GM12865 (cell line): ENCODE measurements at regions not wholly inside any gene's neighbourhood (a gene's known extent, or its start where the extent isn't known, plus 50 kb on each side); places are given as distances from the start of the nearest gene placed in this dataset.

Experiments used
- DNase-seq: peaks from one replicate; pipeline ENCODE4 v3.0.0; 2010; ENCODE audit warnings: low read depth
- H3K4me3 ChIP-seq: 2 replicates; pipeline ENCODE4 v1.5.1; 2011; ENCODE audit warnings: mild to moderate bottlenecking, low read depth, low read length, control low read depth
- TF ChIP-seq, protein P1 (sequence below): IDR thresholded peaks from 2 replicates; pipeline ENCODE4 v1.5.1; 2011; ENCODE audit warnings: low read length, control low read depth, low read depth, inconsistent platforms; ENCODE audit not compliant: insufficient read depth; ENCODE audit errors: missing control alignments

DNA sequence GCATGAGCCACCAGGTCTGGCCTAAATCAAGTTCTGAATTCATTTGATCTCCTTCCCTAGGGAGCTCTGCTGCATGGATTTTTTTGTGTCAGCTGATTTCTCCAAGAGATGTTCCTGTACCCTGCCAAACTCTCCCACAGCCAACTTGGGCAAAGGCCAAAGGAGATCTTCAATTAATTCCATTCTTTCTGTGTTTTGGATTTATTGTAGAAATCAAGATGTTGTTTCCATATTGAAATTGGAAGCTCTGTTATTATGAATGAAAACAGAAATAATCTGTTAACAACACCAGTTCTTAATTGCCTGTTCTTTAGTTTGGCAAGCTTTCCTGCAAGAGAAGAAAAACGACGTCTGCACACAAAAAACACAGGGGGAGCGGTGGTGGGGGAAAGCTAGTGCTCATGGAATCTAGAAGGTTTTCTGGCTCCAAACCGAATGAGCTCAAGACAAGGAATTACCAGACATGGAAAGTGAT is 86.5 kb upstream of the ABCC4 start:
- H3K4me3 ChIP-seq = no peak overlapping the region
- TF ChIP-seq, protein P1, sequence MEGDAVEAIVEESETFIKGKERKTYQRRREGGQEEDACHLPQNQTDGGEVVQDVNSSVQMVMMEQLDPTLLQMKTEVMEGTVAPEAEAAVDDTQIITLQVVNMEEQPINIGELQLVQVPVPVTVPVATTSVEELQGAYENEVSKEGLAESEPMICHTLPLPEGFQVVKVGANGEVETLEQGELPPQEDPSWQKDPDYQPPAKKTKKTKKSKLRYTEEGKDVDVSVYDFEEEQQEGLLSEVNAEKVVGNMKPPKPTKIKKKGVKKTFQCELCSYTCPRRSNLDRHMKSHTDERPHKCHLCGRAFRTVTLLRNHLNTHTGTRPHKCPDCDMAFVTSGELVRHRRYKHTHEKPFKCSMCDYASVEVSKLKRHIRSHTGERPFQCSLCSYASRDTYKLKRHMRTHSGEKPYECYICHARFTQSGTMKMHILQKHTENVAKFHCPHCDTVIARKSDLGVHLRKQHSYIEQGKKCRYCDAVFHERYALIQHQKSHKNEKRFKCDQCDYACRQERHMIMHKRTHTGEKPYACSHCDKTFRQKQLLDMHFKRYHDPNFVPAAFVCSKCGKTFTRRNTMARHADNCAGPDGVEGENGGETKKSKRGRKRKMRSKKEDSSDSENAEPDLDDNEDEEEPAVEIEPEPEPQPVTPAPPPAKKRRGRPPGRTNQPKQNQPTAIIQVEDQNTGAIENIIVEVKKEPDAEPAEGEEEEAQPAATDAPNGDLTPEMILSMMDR = no peak
- DNase-seq = no peak

DNA sequence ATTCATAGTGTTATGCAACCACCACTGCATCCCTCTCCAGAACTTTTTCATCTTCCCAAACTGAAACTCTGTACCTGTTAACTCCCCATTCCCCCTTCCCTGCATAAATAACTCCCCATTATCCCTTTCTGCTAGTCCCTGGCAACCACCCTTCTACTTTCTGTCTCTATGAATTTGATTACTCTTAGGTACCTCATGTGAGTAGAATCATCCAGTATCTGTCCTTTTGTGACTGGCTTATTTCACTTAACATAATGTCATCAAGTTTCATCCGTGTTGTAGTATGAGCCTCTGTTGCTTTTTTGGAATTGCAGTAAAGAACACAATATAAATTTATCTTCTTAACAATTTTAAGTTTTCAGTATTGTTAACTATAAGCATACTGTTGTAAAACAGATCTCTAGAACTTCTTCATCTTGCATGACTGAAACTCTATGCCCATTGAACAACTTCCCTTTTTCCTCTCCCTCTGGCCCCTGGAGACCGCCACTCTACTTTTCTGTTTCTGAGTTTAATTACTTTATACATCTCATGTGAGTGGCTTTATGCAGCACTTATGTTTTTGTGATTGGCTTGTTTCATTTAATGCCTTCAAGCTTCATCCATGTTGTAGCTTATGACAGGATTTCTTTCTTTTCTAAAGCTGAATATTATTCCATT is 87.3 kb upstream of the ABCC4 start:
- DNase-seq = peak; percentile 18
- no peak overlapping the region for H3K4me3 ChIP-seq
- TF ChIP-seq, protein P1 = no peak

GRCh38 chr13:95391362-95391761 is 90.1 kb upstream of the ABCC4 start:
- DNase-seq = no peak
- TF ChIP-seq, protein P1 = no peak
- no peak overlapping the region for H3K4me3 ChIP-seq

DNA sequence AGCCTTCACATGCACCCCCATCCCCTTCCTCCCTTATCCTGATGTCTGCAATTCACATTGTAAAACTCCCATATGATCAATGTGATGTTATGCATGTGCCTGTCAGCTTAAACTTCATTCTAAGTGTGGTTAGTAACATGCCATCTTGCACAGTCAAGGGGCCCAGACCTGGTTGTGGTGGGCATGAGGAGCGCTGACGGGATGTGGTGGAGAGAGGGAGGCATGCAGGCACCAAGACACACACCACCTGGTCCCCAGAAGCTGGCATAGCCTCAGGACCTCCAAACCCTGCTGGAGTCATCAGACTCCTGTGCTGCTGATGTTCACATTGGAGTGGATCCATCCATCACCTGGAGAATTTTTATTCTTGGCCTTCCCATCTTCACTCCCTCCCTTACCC is 90.5 kb upstream of the ABCC4 start:
- TF ChIP-seq, protein P1 = no peak
- no peak overlapping the region for H3K4me3 ChIP-seq
- DNase-seq = no peak

GRCh38 chr13:95392597-95392996 is 91.3 kb upstream of the ABCC4 start:
- DNase-seq = no peak
- no peak overlapping the region for H3K4me3 ChIP-seq
- TF ChIP-seq, protein P1 = no peak

- H3K4me3 ChIP-seq = peak overlapping the region; percentile 59
- DNase-seq = peak; percentile 16
- TF ChIP-seq, protein P1 = no peak
Measured at GRCh38 chr13:95403349-95404140, 102.3 kb upstream of the ABCC4 start.
